HCT116 (cell line): ENCODE measurements at regions not wholly inside any gene's neighbourhood (a gene's known extent, or its start where the extent isn't known, plus 50 kb on each side); places are given as distances from the start of the nearest gene placed in this dataset.

Source experiments
- ATAC-seq: fragments of 200-7000 bp; cut with Tn5 transposase; 2 replicates; pipeline ENCODE4 v1.9.1; 2020; ENCODE audit warnings: mild to moderate bottlenecking, moderate library complexity
- BruUV-seq: library from RNA; stranded (reverse); fragments of 400-500 nt; replicated peaks from 2 replicates; lab custom pipeline; 2021; lab: Mats Ljungman, UMichigan
- CTCF ChIA-PET: fragments of 300-600 bp; sonication (Branson Sonifier 250); formaldehyde crosslinking; loops from one replicate; lab custom pipeline; 2021; ENCODE audit warnings: antibody characterized with exemption; lab: Charles Lee
- POLR2A ChIA-PET: fragments of 300-600, 350-600 bp; sonication (Branson Sonifier 250); formaldehyde crosslinking; loops from one replicate; lab custom pipeline; 2021; ENCODE audit warnings: antibody characterized with exemption; lab: Charles Lee
- RAD21 ChIA-PET, 2 experiments: fragments of 300-600 bp; sonication (Branson Sonifier 250); formaldehyde crosslinking; loops; one replicate each; lab custom pipeline; 2023; ENCODE audit warnings: low total read pairs in 2 of 2; ENCODE audit not compliant: uncharacterized antibody in 2 of 2, unreplicated experiment in 2 of 2, low non-redundant PET in 1 of 2; lab: Charles Lee
- DNase-seq: peaks from one replicate; pipeline ENCODE4 v3.0.0-alpha.2; 2010; ENCODE audit warnings: low read depth, low spot score
- H2AFZ ChIP-seq: fragments of 200-600 bp; shearing (Covaris generic), sonication (generic); 2 replicates; pipeline ENCODE4 v1.6.1; 2017; ENCODE audit warnings: low read depth, mixed run types, mixed read lengths, antibody characterized with exemption, low read length; ENCODE audit not compliant: poor library complexity, severe bottlenecking
- H3K27ac ChIP-seq: 2 replicates; pipeline ENCODE4 v1.5.1; 2012; ENCODE audit warnings: low read depth, low read length
- H3K27me3 ChIP-seq: fragments of 200-600 bp; sonication (generic); 2 replicates; pipeline ENCODE4 v1.6.1; 2016; ENCODE audit warnings: mixed run types, low read length, mixed read lengths; ENCODE audit not compliant: insufficient read depth
- H3K36me3 ChIP-seq, 2 experiments: fragments of 200-500 bp in 1 of 2; fragments of 200-600 bp in 1 of 2; sonication (Bioruptor generic) in 1 of 2; sonication (generic) in 1 of 2; 2 replicates each; pipeline versions ENCODE4 v1.5.1 to v1.6.1; 2014 to 2016; ENCODE audit warnings: low read length in 2 of 2, inconsistent platforms in 1 of 2, mixed read lengths in 1 of 2, mixed run types in 1 of 2; ENCODE audit not compliant: insufficient read depth in 2 of 2, control insufficient read depth in 1 of 2
- H3K4me1 ChIP-seq, 2 experiments: fragments of 200-600 bp in 1 of 2; sonication (generic) in 1 of 2; 2 replicates each; pipeline versions ENCODE4 v1.5.1 to v1.6.1; 2012 to 2017; ENCODE audit warnings: low read length in 2 of 2, inconsistent platforms in 1 of 2, mild to moderate bottlenecking in 1 of 2, mixed read lengths in 1 of 2, mixed run types in 1 of 2, moderate library complexity in 1 of 2; ENCODE audit not compliant: insufficient read depth in 2 of 2, control insufficient read depth in 1 of 2
- H3K4me2 ChIP-seq: fragments of 200-600 bp; sonication (generic); 2 replicates; pipeline ENCODE4 v1.6.1; 2017; ENCODE audit warnings: mixed run types, low read length, mixed read lengths
- H3K4me3 ChIP-seq, 2 experiments: fragments of 200-600 bp in 1 of 2; sonication (generic) in 1 of 2; replicated peaks in 1 of 2; 2 replicates each; pipeline ENCODE4 v1.5.1; 2011 to 2016; ENCODE audit warnings: low read length in 2 of 2, control low read depth in 1 of 2, low read depth in 1 of 2, mild to moderate bottlenecking in 1 of 2, mixed read lengths in 1 of 2, mixed run types in 1 of 2
- H3K79me2 ChIP-seq: fragments of 200-600 bp; sonication (generic); 2 replicates; pipeline ENCODE4 v1.6.1; 2017; ENCODE audit warnings: mild to moderate bottlenecking, mixed run types, low read length, moderate library complexity, mixed read lengths; ENCODE audit not compliant: insufficient read depth
- H3K9ac ChIP-seq: fragments of 200-600 bp; sonication (generic); 2 replicates; pipeline ENCODE4 v1.6.1; 2016; ENCODE audit warnings: low read length, mixed read lengths
- H3K9me2 ChIP-seq: fragments of 200-600 bp; sonication (generic), shearing (Covaris generic); 2 replicates; pipeline ENCODE4 v1.6.1; 2017; ENCODE audit warnings: mixed run types, mild to moderate bottlenecking, moderate library complexity; ENCODE audit not compliant: insufficient read depth
- H3K9me3 ChIP-seq, 2 experiments: fragments of 200-500 bp in 1 of 2; fragments of 200-600 bp in 1 of 2; sonication (Bioruptor generic) in 1 of 2; sonication (generic) in 1 of 2; 2 replicates each; pipeline ENCODE4 v1.6.1; 2014 to 2017; ENCODE audit warnings: low read length in 2 of 2, mixed read lengths in 2 of 2, inconsistent platforms in 1 of 2, low read depth in 1 of 2, mild to moderate bottlenecking in 1 of 2, mixed run types in 1 of 2, moderate library complexity in 1 of 2; ENCODE audit not compliant: control insufficient read depth in 1 of 2, insufficient read depth in 1 of 2
- H4K20me1 ChIP-seq: fragments of 200-600 bp; sonication (generic), shearing (Covaris generic); 2 replicates; pipeline ENCODE4 v1.6.1; 2017; ENCODE audit warnings: mixed run types, mild to moderate bottlenecking, moderate library complexity; ENCODE audit not compliant: insufficient read depth
- ATF3 ChIP-seq: IDR thresholded peaks from 2 replicates; pipeline ENCODE4 v1.6.1; 2012
- EGR1 ChIP-seq: IDR thresholded peaks from 2 replicates; pipeline ENCODE4 v1.6.1; 2012; ENCODE audit warnings: low read depth
- EZH2 ChIP-seq: fragments of 200-600 bp; sonication (generic); IDR thresholded peaks from 2 replicates; pipeline ENCODE4 v1.6.1; 2017; ENCODE audit warnings: antibody characterized with exemption, mixed run types
- EZH2phosphoT487 ChIP-seq: fragments of 200-600 bp; IDR thresholded peaks from 2 replicates; pipeline ENCODE4 v1.6.1; 2018; ENCODE audit warnings: antibody characterized with exemption, borderline replicate concordance
- FOSL1 ChIP-seq: IDR thresholded peaks from 2 replicates; pipeline ENCODE4 v1.6.1; 2012; ENCODE audit warnings: low read depth
- JUND ChIP-seq: IDR thresholded peaks from 2 replicates; pipeline ENCODE4 v1.6.1; 2012
- POLR2AphosphoS5 ChIP-seq: IDR thresholded peaks from 2 replicates; pipeline ENCODE4 v1.6.1; 2011; ENCODE audit warnings: mild to moderate bottlenecking, low read depth, low read length, moderate library complexity
- SRF ChIP-seq: IDR thresholded peaks from 2 replicates; pipeline ENCODE4 v1.6.1; 2012; ENCODE audit warnings: low read depth
- TCF7L2 ChIP-seq: IDR thresholded peaks from 2 replicates; pipeline ENCODE4 v1.7.0; 2011; ENCODE audit warnings: borderline replicate concordance, inconsistent platforms; ENCODE audit not compliant: insufficient read depth, insufficient read length; ENCODE audit errors: extremely low read depth
- YY1 ChIP-seq: IDR thresholded peaks from 2 replicates; pipeline ENCODE4 v1.6.1; 2011; ENCODE audit warnings: low read length, low read depth, moderate library complexity, mild to moderate bottlenecking; ENCODE audit not compliant: insufficient replicate concordance; ENCODE audit errors: extremely low read depth
- ZFX ChIP-seq: fragments of 450-650 bp; IDR thresholded peaks from 2 replicates; pipeline ENCODE4 v1.6.1; 2017
- ZNF274 ChIP-seq: fragments of 200-500 bp; sonication (Bioruptor generic); IDR thresholded peaks from 2 replicates; pipeline ENCODE4 v1.6.1; 2014; ENCODE audit warnings: mild to moderate bottlenecking, low read depth, low read length, inconsistent platforms
- intact Hi-C: fragments of 100-400 bp; cut with micrococcal nuclease; formaldehyde crosslinking; loops from 2 replicates; pipeline ENCODE4 v1.10.0; 2022
- TF ChIP-seq, protein P1 (sequence below): IDR thresholded peaks from 2 replicates; pipeline ENCODE4 v1.6.1; 2012; ENCODE audit warnings: low read depth

GRCh38 chr4:124331781-124332180, 380.8 kb downstream of the ANKRD50 start (continued):
- TF ChIP-seq, protein P1, sequence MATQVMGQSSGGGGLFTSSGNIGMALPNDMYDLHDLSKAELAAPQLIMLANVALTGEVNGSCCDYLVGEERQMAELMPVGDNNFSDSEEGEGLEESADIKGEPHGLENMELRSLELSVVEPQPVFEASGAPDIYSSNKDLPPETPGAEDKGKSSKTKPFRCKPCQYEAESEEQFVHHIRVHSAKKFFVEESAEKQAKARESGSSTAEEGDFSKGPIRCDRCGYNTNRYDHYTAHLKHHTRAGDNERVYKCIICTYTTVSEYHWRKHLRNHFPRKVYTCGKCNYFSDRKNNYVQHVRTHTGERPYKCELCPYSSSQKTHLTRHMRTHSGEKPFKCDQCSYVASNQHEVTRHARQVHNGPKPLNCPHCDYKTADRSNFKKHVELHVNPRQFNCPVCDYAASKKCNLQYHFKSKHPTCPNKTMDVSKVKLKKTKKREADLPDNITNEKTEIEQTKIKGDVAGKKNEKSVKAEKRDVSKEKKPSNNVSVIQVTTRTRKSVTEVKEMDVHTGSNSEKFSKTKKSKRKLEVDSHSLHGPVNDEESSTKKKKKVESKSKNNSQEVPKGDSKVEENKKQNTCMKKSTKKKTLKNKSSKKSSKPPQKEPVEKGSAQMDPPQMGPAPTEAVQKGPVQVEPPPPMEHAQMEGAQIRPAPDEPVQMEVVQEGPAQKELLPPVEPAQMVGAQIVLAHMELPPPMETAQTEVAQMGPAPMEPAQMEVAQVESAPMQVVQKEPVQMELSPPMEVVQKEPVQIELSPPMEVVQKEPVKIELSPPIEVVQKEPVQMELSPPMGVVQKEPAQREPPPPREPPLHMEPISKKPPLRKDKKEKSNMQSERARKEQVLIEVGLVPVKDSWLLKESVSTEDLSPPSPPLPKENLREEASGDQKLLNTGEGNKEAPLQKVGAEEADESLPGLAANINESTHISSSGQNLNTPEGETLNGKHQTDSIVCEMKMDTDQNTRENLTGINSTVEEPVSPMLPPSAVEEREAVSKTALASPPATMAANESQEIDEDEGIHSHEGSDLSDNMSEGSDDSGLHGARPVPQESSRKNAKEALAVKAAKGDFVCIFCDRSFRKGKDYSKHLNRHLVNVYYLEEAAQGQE, result no peak
- TF ChIP-seq JUND, result no peak
- no peak for TF ChIP-seq ZNF274
- TF ChIP-seq ATF3, result no peak
- no peak for TF ChIP-seq EZH2phosphoT487
- TF ChIP-seq ZFX, result no peak
- no peak for TF ChIP-seq EZH2
- TF ChIP-seq EGR1, result no peak
- TF ChIP-seq TCF7L2, result no peak
- TF ChIP-seq, all 23 proteins: peak for 0

DNA sequence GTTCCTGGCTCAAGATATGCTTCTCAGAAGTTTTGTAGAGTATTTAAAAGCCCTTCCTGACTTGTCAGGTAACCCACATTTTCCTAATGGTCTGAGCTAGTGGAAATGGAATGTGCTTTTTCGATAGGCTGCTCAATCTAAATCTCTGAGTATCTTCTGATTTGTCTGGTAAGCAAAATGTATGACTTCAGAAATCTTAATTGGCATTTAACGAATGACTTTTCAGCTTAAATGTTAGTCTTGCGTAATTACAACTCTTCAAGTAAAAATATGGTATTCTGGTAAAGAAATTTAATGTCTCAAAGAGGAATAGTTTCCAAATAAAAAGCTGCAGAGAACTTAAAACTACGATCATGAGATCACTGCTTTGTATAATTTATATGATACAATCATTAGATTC, 379.1 kb downstream of the ANKRD50 start:
- DNase-seq (no peak), ATAC-seq (no peak)
- H3K36me3 ChIP-seq, result no peaks in the 10 kb centered on the region
- intact Hi-C loops, result loop anchor here (5.0 kb wide), 1 partner anchor 379 kb away; the partner anchor contains the start of gene ANKRD50
- no peaks in the 10 kb centered on the region for H3K9me3 ChIP-seq
- no peak for TF ChIP-seq SRF
- TF ChIP-seq ZNF274, result no peak
- TF ChIP-seq FOSL1, result no peak
- TF ChIP-seq YY1, result no peak
- no peak for TF ChIP-seq ATF3
- TF ChIP-seq EGR1, result no peak
- TF ChIP-seq POLR2AphosphoS5, result no peak
- no peak overlapping the region for H3K27ac ChIP-seq
- POLR2A ChIA-PET, result no interaction called here
- RAD21 ChIA-PET, result interaction anchor here (1.0 to 1.7 kb wide), 4 partner anchors 912 to 950 kb away, joined by 3 to 6 read pairs (median 4); no protein-coding TSS in a partner anchor
- H3K79me2 ChIP-seq, result no peaks in the 10 kb centered on the region
- no TSS peak for BruUV-seq
- no peaks in the 10 kb centered on the region for H4K20me1 ChIP-seq
- H3K9ac ChIP-seq, result no peak overlapping the region
- H3K4me2 ChIP-seq, result no peak overlapping the region
- CTCF ChIA-PET, result interaction anchor here (0.9 to 2.4 kb wide), 19 partner anchors 10 to 1418 kb away, joined by 3 to 36 read pairs (median 3); partner anchors contain the start of gene ANKRD50
- H3K9me2 ChIP-seq, result no peaks in the 10 kb centered on the region
- no peak overlapping the region for H2AFZ ChIP-seq
- peaks cover 0 to 3% of the 10 kb centered on the region in 2 experiments; a peak in 1 of 4 replicates for H3K4me1 ChIP-seq
- H3K27me3 ChIP-seq, result no peaks in the 10 kb centered on the region
- no peak overlapping the region for H3K4me3 ChIP-seq
